ENCODE measurements at regions not wholly inside any gene's neighbourhood (a gene's known extent, or its start where the extent isn't known, plus 50 kb on each side); places are given as distances from the start of the nearest gene placed in this dataset.
A peak's percentile ranks its signal among the peaks of the same experiment; 100 is the strongest.

DNA sequence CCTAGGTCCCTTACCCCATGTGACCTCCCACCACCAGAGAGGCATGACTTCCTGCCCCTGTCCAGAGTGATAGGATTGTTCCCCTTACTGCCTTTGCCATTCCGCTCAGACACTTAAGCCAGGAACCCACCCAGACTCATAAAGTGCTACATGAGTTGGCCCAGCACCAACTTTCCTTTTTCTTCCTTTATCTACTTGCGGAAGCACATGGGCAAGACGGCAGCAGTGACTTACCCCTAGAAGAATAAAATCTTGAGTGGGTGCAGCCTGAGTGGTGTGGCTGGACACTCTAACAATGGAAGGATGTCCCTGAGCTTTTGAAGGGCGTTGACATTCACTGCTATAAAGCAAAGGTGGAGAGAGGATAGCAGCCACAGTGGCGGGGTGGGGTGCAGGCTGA lies 100.1 kb downstream of the MAB21L3 start:
- WGBS, 5 donors, result 47 to 73% (median 54%) methylated on average over 5 of the region's 5 CpGs
- no peaks in the 10 kb centered on the region for H3K4me1 ChIP-seq
- peaks cover 0 to 11% (median 5%) of the 10 kb centered on the region in 4 donors for H3K9me3 ChIP-seq
- no peaks in the 10 kb centered on the region for H3K27me3 ChIP-seq
- TF ChIP-seq EP300 (IDR thresholded peaks at IDR 0.05) (no peak), POLR2AphosphoS5 (IDR thresholded peaks at IDR 0.05) (no peak), POLR2A (IDR thresholded peaks at IDR 0.05) (no peak)
- TF ChIP-seq, protein P1, sequence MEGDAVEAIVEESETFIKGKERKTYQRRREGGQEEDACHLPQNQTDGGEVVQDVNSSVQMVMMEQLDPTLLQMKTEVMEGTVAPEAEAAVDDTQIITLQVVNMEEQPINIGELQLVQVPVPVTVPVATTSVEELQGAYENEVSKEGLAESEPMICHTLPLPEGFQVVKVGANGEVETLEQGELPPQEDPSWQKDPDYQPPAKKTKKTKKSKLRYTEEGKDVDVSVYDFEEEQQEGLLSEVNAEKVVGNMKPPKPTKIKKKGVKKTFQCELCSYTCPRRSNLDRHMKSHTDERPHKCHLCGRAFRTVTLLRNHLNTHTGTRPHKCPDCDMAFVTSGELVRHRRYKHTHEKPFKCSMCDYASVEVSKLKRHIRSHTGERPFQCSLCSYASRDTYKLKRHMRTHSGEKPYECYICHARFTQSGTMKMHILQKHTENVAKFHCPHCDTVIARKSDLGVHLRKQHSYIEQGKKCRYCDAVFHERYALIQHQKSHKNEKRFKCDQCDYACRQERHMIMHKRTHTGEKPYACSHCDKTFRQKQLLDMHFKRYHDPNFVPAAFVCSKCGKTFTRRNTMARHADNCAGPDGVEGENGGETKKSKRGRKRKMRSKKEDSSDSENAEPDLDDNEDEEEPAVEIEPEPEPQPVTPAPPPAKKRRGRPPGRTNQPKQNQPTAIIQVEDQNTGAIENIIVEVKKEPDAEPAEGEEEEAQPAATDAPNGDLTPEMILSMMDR (IDR thresholded peaks at IDR 0.05), result no peak
- DNase-seq, result no peak
- intact Hi-C loops (cut with DNase I; ENCODE audit: low total_unique reads), result no loop called here
- H3K4me3 ChIP-seq, result no peak overlapping the region
- no peaks in the 10 kb centered on the region for H3K36me3 ChIP-seq
- no peak overlapping the region for H3K27ac ChIP-seq

DNA sequence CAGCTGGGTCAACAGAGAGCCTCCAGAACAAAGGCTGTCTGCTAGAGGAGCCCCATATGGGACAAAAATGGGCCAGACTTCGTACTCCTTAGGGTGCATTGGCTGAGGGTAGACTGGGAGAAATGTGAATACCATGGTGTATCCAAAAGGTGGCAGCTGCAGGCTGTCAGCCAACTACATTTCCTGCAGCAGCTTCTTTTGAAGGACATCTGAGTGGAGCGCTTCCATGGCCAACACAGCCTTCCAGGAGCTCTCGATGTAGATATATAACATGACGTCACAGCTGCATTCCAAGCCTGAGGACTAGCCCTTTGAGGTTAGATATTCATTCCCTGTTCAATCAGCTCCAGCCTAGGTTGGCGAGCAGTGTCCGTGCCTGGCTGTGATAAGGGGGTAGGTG lies 107.7 kb downstream of the MAB21L3 start:
- H3K27me3 ChIP-seq, result no peaks in the 10 kb centered on the region
- DNase-seq, result peak; percentile 19 to 45
- intact Hi-C loops (cut with DNase I; ENCODE audit: low total_unique reads), result no loop called here
- no peak for TF ChIP-seq POLR2A (IDR thresholded peaks at IDR 0.05)
- TF ChIP-seq, protein P1 (IDR thresholded peaks at IDR 0.05), result no peak
- TF ChIP-seq POLR2AphosphoS5 (IDR thresholded peaks at IDR 0.05), result no peak
- TF ChIP-seq EP300 (IDR thresholded peaks at IDR 0.05), result no peak
- no peak overlapping the region for H3K4me3 ChIP-seq
- H3K9me3 ChIP-seq, result no peaks in the 10 kb centered on the region
- no peaks in the 10 kb centered on the region for H3K36me3 ChIP-seq
- 59 to 74% (median 62%) methylated on average over 6 of the region's 6 CpGs for WGBS, 5 donors
- no peak overlapping the region for H3K27ac ChIP-seq
- no peaks in the 10 kb centered on the region for H3K4me1 ChIP-seq

DNA sequence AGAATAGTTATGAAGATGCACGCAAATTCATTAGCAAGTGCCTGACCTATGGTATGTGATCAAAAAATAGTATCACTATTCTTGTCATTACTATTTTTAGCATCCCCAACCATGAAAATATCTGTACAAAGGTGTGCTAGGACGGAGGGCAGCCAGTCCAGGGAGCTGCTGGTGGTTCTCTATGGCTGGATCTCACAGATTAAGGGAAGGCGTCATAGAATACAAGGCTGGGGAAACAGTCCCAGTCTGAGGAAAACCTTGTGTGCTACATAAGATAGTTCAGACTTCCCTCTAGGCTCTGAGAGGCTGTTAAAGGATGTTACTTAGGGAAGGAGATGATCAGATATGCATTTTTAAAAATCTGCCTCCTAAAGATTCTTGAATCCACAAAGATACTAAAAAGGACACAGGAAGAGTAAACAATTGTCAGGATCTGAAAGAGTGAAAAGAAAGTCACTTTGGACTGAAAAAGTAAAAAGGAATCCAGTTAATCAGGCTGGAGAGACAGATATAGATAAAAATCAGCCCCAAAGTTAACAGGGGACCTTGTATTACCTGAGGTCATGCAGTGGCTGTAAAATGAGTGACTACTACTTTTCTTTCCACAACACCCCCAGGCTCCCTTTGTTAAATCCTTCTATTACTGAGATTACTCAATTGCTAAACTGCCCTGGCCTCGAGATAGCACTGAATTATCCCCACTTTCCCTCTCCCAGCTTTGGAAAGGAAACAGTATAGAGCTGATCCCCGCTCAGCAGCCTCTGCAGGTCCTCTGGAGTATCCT lies 108.6 kb downstream of the MAB21L3 start:
- no peak for DNase-seq
- Histone ChIP-seq H3K27ac (no peak overlapping the region), H3K4me3 (no peak overlapping the region), H3K9me3 (no peaks in the 10 kb centered on the region), H3K4me1 (no peaks in the 10 kb centered on the region), H3K36me3 (no peaks in the 10 kb centered on the region), H3K27me3 (no peaks in the 10 kb centered on the region)
- intact Hi-C loops (cut with DNase I; ENCODE audit: low total_unique reads), result no loop called here
- 83 to 92% (median 91%) methylated on average over 5 of the region's 5 CpGs for WGBS, 5 donors
- TF ChIP-seq, protein P1 (IDR thresholded peaks at IDR 0.05), result no peak
- no peak for TF ChIP-seq POLR2A (IDR thresholded peaks at IDR 0.05)
- no peak for TF ChIP-seq EP300 (IDR thresholded peaks at IDR 0.05)
- no peak for TF ChIP-seq POLR2AphosphoS5 (IDR thresholded peaks at IDR 0.05)

- Histone ChIP-seq H3K4me3 (no peak overlapping the region), H3K27me3 (no peaks in the 10 kb centered on the region), H3K9me3 (no peaks in the 10 kb centered on the region), H3K27ac (no peak overlapping the region), H3K36me3 (no peaks in the 10 kb centered on the region), H3K4me1 (no peaks in the 10 kb centered on the region)
- intact Hi-C loops (cut with DNase I; ENCODE audit: low total_unique reads), result no loop called here
- TF ChIP-seq POLR2A (IDR thresholded peaks at IDR 0.05) (no peak), EP300 (IDR thresholded peaks at IDR 0.05) (no peak), POLR2AphosphoS5 (IDR thresholded peaks at IDR 0.05) (no peak)
- TF ChIP-seq, protein P1 (IDR thresholded peaks at IDR 0.05), result no peak
- DNase-seq, result no peak
- 52 to 64% (median 53%) methylated on average over 2 of the region's 2 CpGs for WGBS, 5 donors
Observed at GRCh38 chr1:116224111-116224510, 112.9 kb downstream of the MAB21L3 start.
